NCI-H510A treated with DMSO at 0.1 percent for 48 hours (cell line): ENCODE measurements at regions not wholly inside any gene's neighbourhood (a gene's known extent, or its start where the extent isn't known, plus 50 kb on each side); places are given as distances from the start of the nearest gene placed in this dataset.

Source experiments
- DNase-seq: peaks from one replicate; lab custom pipeline; 2025; lab: John Stamatoyannopoulos, UW

DNA sequence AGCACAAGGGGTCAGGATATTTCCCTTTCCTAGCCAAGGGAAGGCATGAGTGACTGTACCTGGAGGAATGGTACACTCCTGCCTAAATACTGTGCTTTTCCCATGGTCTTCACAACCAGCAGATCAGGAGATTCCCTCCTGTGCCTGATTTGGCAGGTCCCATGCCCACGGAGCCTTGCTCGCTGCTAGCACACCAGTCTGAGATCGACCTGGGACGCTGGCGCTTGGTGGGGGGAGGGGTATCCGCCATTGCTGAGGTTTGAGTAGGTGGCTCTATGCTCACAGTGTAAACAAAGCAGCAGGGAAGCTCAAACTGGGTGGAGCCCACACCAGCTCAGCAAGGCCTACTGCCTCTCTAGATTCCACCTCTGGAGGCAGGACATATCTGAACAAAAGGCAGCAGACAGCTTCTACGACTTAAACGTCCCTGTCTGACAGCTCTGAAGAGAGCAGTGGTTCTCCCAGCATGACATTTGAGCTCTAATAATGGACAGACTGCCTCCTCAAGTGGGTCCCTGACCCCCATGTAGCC, 486.0 kb upstream of the CHRM3 start:
- no peak for DNase-seq

DNA sequence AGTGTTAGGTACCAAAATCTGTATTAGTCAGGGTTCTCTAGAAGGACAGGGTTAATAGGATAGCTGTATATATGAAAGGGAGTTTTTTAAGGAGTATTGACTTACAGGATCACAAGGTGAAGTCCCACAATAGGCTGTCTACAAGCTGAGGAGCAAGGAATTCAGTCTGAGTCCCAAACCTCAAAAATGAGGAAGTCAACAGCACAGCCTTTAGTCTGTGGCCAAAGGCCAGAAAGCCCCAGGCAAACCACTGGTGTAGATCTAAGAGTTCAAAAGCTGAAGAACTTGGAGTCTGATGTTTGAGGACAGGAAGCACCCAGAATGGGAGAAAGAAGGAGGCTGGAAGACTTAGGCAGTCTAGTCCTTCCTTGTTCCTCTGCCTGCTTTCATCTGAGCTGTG, 487.5 kb upstream of the CHRM3 start:
- DNase-seq, result no peak

DNA sequence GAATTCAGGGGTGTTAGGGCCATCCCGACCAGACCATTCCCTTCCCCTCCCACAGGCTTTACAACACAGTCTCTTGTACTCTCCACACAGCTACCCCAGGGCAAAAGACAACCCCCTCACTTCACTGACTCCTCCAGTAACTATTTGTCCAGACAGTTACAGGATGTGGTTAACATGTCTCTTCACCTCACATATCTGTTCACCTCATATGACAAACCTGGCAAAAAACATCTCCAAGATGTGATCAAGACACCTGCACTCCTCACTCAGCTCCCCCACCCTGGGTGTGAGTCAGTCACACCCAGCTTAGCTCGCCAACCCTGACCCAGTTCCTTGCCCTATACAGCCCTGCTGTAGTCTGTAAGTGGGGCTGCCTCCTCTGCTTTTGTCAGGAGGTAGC, 490.5 kb upstream of the CHRM3 start:
- no peak for DNase-seq

DNA sequence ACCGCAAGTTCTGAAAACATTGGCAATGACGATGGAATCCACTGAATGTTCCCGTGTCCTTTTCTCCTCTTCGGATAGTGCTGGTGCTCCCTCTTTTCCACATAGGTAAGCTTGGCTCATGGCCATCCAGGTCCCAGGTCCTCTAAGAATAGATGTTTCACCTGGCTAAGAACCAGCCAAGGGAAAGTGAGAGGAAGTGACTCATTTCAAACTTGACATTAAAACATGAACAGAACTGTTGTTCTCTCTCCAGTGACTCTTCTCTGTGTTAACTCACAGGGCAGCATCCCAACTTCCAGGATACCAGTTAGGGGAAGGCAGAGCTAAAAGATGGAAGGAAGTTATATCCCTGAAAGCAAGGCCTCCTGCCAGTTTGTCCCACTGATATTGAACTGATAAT, 493.8 kb upstream of the CHRM3 start:
- DNase-seq, result no peak

DNA sequence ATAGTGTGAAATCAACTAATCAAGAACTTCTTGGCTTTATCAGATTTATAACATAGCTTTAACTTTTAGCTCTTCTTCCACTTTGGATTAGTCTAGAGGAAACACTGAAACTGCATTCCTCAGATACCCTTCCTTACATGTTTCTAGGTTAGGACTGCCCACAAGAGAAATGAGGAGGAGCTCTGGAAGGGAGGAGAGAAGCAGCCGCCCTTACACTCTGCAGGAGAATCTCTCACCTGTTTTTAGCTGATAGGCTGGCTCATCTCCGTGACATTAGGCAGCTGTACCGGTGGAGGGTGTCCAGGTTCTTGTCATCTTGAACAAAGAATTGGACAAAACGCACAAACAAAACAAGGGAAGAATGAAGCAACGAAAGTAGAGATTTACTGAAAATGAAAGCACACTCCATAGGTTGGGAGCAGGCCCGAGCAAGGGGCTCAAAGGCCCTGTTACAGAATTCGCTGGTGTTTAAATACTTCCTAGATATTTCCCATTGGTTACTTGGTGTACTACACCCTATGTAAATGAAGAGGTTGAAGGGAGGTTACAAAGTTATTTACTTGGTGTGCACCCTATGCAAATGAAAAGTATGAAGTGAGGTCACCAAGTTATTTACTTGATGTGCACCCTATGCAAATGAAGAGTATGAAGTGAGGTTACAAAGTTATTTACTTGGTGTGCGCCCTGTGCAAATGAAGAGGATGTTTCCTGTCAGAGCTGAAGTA, 524.9 kb upstream of the CHRM3 start:
- DNase-seq, result no peak

DNA sequence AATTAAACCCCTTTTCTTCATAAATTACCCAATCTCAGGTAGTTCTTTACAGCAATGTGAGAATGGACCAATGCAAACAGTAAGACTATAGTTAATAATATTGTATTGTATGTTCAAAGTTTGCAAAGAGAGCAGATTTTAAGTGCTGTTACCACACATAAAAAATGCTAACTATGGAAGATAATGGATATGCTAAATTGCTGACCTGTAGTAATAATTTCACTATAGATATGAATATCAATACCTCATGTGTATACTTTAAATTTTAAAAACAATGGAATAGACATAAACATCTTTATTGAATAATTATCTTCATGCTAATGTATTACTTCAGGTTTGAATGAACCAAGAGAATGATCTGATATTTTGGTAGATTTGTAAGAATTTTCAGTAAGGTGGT, 552.4 kb upstream of the CHRM3 start:
- DNase-seq, result no peak

DNA sequence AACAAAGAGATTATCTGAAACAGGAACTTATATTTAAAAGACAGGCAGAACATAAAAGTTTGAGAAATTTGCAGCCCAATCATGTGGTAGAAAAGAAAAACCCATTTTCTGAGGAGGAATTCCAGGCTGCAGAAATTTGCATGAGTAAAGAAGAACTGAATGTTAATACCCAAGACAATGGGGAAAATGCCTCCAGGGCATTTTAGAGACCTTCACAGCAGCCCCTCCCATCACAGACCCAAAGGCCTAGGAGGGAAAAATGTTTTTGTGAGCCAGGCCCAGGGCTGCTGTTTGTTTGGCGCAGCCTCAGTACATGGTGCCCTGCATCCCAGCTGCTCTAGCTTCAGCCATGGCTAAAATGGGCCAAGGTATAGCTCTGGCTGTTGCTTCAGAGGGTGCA, 554.3 kb upstream of the CHRM3 start:
- DNase-seq, result no peak

DNA sequence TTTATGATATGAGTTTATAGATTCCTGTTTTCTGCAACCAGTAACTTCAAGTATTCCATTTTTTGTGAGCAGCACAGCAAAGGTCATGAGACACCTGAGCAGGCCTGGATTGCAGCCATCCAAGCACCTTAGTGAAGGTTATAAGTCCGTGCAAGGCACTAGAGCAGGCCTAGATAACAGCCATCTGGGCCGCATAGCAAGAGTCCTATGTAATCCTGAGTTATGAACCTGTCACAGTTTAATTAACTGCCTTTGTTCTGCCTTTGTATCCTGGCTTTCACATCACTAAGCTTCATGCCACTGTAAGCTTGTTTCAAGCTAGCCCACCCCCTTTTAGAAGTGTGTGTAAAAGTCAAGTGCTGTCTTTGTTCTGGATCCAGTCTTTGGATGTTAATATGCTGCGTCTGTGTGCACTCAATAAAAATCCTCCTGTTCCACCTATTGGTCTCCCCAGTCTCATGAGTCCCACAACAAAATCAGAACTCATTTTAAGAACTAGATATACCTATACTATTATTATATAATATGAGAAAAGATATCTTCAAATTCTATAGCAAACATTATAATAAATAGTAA, 556.2 kb upstream of the CHRM3 start:
- DNase-seq, result no peak

DNA sequence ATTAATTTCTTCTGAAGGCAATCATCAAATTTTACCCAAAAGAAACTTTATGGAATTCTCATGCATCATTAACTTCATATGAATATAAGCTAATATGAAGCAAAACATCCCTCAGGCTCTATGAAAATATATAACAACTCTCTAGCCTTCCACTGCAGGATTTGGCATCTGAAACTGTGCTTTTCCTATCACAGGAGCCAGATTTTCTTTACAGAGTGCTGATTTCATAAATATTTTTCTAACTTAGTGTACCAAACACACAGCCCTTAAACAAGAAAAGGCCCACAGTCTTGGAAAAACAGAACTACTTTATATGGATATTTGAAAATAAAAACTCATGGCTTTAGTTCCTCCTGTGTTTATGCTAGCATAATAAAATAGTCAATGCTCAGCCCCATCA, 559.5 kb upstream of the CHRM3 start:
- DNase-seq, result no peak

DNA sequence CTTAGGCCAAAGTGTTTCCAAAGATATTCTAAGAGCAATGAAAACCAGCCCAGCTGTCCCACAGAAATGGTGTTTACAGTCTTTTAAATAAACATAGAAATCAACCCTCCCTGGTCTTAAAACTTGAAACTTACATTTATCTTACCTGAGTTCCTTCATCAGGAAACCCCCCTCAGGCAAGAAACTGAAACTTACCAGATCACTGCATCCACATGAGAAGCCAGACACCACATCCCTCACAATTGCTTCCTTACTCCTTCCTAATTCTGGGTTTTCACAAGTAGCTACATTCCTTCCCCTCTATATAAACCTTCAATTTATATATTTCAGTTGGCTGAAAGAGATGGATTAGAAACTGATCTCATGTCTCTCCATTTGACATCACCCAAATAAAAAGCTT, 563.0 kb upstream of the CHRM3 start:
- no peak for DNase-seq

DNA sequence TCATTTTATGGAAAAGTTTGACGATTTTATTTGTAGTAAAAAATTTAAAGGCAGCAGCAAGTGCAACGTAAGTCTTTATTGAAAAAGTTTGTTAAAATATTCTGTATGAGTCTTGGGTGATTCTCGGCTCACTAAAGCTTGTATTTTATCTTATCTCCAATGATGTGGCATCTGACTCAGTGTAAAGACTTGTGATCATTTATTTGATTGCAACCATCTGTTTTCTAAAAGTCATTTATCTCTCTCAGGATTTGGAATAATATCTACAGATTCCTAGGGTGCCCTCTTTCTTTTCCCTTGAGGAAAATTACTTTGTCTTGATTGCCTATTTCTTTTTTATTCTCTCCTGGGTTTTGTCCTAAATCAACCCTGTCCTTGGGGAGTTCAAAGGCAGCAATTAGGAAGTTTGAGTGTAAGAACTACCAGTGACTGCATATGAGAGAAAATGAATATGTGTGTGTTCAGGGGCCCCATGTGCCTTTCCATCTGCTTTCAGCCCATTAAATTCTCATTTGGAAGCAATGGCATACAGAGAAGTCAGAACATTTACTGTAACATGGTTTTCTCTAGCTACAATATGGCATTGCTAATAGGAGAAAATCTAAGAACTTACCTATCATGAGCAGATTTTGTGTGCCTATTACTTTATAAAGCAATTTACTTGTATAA, 575.0 kb upstream of the CHRM3 start:
- DNase-seq, result no peak

DNA sequence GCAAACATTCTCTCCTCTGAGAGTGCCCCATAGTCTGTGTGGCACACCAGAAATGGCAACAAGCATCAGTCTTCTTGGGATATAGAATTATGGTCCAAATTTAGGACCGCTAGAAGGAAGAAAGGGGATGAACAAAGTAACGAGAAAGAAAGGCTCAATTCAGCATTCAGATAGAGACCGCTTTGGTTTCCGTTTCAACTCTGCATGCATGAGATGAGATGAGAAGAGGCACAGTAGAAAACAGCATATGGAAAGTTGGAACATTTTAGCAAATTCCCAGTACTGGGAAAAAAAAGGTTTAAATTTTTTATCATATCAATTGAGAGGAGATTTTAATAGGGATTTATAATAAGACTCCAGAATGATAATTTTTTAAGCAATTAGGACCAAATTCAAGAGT, 595.5 kb upstream of the CHRM3 start:
- DNase-seq, result no peak

DNA sequence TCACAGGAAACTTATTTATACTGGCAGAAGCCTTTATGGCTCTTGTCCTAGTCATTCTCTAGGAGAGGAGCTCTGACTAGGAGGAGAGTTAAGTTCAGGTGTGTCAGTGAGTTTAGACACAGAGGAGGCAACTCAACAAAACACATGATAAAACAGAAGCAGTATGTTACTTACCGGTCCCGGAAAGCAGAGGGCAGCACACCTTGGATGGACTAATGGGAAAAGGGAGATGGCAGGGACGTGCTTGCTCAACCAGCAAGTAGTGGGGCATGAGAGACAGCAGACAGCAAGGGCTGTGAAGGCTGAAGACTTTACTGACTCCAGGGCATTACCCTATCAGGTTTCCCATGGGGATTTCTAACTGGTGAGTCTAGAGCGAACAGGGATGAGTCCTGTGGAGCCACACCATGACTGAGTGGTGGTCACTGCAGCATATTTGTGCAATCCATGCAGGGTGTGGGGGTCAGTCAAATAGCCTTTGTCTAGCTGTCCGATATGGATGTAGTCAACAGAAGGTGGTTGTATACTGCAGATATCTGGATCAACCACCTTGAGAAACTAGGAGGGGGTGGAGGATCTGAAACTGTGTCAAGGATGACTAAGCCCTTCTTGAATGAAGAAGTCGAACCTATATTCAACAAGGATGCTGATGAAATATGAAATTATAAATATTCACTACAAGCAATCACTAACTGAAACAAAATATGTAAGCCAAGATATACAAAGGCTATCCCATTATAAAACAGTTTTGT, 596.3 kb upstream of the CHRM3 start:
- no peak for DNase-seq

DNA sequence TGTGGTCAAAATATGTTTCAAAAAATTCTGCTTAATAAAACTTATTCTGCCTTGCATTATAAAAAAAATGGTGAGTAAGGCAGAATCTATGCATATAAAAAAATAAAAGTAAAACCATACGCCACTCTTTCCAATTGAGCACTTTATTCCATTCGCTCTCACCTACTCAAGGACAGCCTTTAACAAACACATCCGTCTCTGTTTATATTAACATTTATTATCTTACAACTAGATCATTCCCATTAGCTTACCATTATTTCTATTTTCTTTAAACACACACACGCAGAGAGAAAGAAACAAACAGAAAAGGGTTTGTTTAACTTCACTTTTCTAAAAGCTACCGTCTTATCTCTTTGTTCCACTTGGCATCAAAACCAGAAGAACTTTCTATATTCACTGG, 598.9 kb upstream of the CHRM3 start:
- no peak for DNase-seq

DNA sequence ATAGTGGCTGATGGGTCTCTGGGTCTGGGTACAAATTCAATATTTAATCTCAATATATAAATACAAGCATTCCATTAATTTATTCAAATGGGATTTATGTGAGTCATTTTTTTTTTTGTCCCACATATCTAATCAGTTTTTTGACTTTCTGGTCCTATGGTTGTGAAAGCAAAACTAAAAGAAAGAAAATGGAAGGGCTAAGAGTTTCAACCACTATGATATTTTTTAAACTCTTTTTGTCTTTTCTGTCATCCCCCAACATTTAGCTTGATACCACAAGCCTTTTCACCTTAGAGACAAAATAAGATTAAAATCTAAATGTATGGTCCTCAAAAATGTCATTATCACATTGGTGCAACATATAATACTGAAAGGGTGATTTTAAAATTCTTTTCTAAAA, 602.7 kb upstream of the CHRM3 start:
- no peak for DNase-seq

DNA sequence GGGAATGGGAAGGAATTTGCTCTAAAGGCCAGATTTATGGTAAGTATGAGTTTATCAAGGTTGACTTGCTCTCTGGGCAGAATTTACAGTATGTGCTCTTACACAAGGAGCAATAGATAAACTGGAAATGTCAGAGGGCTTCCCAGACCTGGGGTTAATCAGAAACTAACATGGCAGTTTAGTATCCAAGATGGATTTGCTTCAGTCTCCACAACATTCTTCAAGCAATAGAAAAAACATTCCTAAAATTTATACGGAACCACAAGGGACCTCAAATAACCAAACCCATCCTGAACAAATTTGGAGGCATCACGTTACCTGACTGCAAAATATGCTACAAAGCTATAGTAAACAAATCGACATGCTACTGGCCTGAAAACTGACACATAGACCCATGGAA, 606.7 kb upstream of the CHRM3 start:
- no peak for DNase-seq

DNA sequence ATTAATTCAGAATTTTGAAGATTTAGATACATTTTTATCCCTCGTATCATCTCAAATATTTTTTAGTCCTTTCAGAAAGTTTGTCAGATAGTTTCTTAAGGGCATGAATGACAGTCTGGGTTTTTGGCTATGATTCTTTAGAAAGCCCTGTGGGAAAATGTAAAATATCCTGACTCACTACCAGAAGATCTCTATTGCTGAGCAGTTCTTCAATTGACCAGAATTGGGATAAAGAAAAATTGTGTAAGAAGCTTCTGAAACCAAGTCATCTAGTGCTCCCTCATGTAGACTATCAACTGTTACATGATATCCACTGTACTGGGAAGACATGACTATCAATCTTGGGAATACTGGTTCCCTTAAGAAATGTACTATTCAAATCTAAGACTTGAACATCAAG, 608.3 kb upstream of the CHRM3 start:
- no peak for DNase-seq

DNA sequence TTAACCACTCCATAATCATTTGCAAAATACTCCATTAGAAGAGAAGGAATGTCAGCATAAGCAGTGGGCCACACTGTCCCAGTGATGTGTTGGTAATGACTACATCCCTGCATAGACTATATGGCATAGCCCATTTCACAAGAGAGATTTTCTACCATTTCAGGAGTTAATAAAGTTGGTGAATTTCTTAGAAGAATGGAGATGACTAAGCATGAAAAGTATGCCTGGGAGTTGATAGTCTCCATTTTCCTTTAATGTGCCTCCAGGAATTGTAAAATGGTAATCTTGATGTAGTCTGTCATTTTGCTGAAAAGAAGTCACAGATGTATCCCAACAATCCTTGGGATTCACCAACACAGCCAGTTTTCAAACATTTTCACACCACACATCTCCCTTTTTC, 608.8 kb upstream of the CHRM3 start:
- DNase-seq, result no peak

DNA sequence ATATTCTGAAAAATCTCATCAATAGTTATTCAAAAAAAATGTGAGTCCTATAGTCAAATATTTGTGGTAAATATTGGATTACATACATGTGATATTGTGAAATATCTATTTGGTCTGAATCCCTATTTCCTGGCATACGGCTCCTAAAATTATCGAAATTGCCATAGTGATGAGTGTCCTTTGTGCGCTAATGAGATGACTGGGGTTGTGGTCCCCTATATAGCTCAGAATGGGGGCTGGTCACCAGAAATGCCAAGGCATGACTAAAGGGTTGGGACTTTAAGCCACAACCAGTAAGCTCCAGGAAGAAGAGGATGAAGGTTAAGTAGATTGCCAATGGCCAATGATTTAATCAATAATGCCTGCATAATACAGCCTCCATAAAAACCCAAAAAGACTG, 610.2 kb upstream of the CHRM3 start:
- DNase-seq, result no peak

DNA sequence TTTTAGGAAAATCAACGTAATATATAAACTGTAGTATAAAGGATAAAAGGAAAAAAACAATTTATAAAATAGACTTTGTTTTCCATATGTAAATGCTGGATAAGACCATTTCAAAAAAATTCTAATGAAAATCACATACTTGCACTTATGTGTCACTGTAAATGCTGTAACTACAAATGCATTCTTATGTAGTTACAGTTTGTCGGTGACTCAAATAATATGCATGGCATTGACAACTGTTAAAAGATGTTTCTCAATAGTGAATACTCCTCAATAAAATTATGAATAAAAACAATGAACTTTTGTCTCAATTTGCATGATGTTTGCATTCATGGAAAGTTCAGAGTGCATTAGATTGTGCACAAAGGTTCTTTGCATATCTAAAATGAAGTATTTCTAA, 614.0 kb upstream of the CHRM3 start:
- no peak for DNase-seq

DNA sequence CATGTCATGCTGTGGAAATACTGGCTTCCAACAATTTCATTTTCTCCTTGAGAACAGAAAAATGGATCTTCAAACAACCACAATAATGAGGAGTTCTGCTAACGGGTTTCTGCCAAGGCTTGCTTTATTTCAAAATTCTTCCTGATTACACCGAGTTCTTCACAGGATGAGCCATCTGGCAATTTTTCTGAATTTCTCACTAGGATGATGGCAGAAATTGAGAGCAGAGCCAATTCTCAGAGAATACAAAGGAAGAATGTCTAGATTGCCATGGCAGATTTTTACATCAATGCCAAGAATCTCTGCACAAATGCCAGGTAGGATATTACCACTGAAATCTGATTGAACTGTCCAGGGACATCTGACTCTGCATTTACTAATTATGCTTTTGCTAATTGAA, 619.0 kb upstream of the CHRM3 start:
- DNase-seq, result no peak

DNA sequence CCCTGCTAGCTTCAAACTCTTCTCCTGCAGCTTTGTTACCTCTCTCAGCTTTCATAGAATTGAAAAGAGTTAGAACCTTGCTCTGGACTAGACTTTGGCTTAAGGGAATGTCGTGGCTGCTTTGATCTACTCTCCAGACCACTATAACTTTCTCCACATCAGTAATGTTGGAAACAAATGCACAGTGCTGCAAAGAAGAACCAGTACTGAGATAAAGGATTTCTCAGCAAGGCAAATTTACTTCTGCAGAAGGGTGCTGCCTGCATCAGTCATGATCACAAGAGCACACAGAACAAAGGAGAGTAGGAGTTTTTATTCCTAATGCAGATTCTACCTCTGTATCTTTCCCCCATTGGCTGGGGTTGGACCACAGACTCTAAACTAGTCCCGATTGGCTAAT, 621.6 kb upstream of the CHRM3 start:
- no peak for DNase-seq

DNA sequence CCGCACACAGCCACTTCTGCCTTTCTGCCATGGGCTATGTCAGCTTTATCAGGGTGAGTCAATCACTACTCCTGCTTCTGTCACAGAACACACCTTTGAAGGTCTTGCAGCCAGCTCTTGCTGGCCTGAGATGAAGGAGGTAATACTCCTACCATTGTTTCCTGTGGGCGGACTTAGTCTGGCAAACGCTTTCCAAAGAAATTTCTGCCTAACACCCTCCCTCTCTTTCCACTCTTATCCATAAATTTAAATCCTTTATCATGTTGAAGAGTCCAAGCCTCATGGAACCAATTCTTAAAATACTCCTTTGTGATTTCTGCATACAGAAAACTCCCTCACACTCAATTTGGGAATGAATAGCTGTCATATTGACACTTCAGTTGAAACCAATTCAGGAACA, 633.1 kb upstream of the CHRM3 start:
- no peak for DNase-seq
